Suprapubic skin (tissue), 4 donors: ENCODE measurements at regions not wholly inside any gene's neighbourhood (a gene's known extent, or its start where the extent isn't known, plus 50 kb on each side); places are given as distances from the start of the nearest gene placed in this dataset.

Experiments
- CTCF ChIP-seq, 2 donors: fragments of 200-600 bp in 1 of 2; fragments of 450-650 bp in 1 of 2; sonication (generic) in 1 of 2; IDR thresholded peaks; one replicate each; pipeline ENCODE4 v1.5.1; 2016 to 2019; ENCODE audit warnings: antibody characterized with exemption in 2 of 2, mild to moderate bottlenecking in 1 of 2, moderate library complexity in 1 of 2
- POLR2A ChIP-seq, 2 donors: fragments of 450-650 bp; IDR thresholded peaks; one replicate each; pipeline ENCODE4 v1.6.1; 2017; ENCODE audit warnings: antibody characterized with exemption in 2 of 2, mild to moderate bottlenecking in 2 of 2, moderate library complexity in 2 of 2
- POLR2AphosphoS5 ChIP-seq, 3 donors: sonication (generic); formaldehyde crosslinking; IDR thresholded peaks; one replicate each; pipeline ENCODE4 v1.6.1; 2017; ENCODE audit warnings: antibody characterized with exemption in 3 of 3

GRCh38 chr15:26179906-26180305 lies 316.8 kb upstream of the ATP10A start:
- no peak for TF ChIP-seq CTCF (IDR thresholded peaks at IDR 0.05)
- no peak for TF ChIP-seq POLR2A (IDR thresholded peaks at IDR 0.05)
- no peak for TF ChIP-seq POLR2AphosphoS5 (IDR thresholded peaks at IDR 0.05)
